ENCODE measurements at regions not wholly inside any gene's neighbourhood (a gene's known extent, or its start where the extent isn't known, plus 50 kb on each side); places are given as distances from the start of the nearest gene placed in this dataset.

DNA sequence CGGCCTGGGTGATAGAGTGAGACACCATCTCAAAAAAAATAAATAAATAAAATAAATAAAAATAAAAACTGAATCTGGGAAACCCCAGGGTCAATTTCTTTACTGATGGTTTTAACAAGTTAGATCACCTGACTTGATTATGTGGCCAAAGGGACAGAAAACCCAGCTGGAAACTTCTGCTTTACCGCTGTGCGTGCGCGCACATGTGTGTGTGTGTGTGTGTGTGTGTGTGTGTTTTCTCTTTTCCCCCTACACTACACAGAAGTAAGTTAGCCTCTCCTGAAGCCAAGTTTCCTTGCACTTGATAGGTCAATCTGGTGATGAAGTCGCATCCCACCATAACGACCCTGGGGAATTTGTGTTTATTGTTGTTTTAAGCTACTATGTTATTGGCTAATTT is 105.3 kb upstream of the AMN1 start:
- TF ChIP-seq, protein P1, sequence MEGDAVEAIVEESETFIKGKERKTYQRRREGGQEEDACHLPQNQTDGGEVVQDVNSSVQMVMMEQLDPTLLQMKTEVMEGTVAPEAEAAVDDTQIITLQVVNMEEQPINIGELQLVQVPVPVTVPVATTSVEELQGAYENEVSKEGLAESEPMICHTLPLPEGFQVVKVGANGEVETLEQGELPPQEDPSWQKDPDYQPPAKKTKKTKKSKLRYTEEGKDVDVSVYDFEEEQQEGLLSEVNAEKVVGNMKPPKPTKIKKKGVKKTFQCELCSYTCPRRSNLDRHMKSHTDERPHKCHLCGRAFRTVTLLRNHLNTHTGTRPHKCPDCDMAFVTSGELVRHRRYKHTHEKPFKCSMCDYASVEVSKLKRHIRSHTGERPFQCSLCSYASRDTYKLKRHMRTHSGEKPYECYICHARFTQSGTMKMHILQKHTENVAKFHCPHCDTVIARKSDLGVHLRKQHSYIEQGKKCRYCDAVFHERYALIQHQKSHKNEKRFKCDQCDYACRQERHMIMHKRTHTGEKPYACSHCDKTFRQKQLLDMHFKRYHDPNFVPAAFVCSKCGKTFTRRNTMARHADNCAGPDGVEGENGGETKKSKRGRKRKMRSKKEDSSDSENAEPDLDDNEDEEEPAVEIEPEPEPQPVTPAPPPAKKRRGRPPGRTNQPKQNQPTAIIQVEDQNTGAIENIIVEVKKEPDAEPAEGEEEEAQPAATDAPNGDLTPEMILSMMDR (IDR thresholded peaks at IDR 0.05): no peak
- no peak for TF ChIP-seq POLR2A (IDR thresholded peaks at IDR 0.05)
